C4-2B (cell line): ENCODE measurements at regions not wholly inside any gene's neighbourhood (a gene's known extent, or its start where the extent isn't known, plus 50 kb on each side); places are given as distances from the start of the nearest gene placed in this dataset.
A peak's percentile ranks its signal among the peaks of the same experiment; 100 is the strongest.

Experiments
- H3K27ac ChIP-seq: fragments of 450-650 bp; 2 replicates; pipeline ENCODE4 v1.5.1; 2017
- ZFX ChIP-seq: fragments of 450-650 bp; IDR thresholded peaks from 2 replicates; pipeline ENCODE4 v1.6.1; 2017
- TF ChIP-seq, protein P1 (sequence below): fragments of 450-650 bp; conservative IDR thresholded peaks from 2 replicates; pipeline ENCODE4 v1.5.1; 2017; ENCODE audit warnings: mild to moderate bottlenecking

DNA sequence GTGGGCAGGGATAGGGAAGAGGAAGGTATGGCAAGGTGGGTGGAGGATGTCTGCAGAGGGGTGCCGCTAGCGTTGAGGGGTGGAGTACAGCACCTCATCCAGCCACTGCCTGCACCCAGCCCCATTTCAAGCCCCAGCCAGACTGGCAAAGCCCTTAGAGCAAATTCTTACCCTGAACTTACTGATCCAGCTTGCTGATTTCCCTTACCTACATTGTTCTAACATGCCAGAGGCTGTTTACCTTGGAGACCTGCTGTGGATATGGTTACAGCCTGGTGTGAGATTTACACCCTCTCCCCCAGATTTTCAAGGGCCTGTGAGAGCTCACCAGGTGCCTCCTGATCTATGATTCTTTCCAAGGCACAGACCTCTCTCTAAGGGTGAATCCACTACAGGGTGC is 86.0 kb downstream of the ZNF726 start:
- no peak overlapping the region for H3K27ac ChIP-seq
- no peak for TF ChIP-seq ZFX
- TF ChIP-seq, protein P1, sequence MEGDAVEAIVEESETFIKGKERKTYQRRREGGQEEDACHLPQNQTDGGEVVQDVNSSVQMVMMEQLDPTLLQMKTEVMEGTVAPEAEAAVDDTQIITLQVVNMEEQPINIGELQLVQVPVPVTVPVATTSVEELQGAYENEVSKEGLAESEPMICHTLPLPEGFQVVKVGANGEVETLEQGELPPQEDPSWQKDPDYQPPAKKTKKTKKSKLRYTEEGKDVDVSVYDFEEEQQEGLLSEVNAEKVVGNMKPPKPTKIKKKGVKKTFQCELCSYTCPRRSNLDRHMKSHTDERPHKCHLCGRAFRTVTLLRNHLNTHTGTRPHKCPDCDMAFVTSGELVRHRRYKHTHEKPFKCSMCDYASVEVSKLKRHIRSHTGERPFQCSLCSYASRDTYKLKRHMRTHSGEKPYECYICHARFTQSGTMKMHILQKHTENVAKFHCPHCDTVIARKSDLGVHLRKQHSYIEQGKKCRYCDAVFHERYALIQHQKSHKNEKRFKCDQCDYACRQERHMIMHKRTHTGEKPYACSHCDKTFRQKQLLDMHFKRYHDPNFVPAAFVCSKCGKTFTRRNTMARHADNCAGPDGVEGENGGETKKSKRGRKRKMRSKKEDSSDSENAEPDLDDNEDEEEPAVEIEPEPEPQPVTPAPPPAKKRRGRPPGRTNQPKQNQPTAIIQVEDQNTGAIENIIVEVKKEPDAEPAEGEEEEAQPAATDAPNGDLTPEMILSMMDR: no peak

DNA sequence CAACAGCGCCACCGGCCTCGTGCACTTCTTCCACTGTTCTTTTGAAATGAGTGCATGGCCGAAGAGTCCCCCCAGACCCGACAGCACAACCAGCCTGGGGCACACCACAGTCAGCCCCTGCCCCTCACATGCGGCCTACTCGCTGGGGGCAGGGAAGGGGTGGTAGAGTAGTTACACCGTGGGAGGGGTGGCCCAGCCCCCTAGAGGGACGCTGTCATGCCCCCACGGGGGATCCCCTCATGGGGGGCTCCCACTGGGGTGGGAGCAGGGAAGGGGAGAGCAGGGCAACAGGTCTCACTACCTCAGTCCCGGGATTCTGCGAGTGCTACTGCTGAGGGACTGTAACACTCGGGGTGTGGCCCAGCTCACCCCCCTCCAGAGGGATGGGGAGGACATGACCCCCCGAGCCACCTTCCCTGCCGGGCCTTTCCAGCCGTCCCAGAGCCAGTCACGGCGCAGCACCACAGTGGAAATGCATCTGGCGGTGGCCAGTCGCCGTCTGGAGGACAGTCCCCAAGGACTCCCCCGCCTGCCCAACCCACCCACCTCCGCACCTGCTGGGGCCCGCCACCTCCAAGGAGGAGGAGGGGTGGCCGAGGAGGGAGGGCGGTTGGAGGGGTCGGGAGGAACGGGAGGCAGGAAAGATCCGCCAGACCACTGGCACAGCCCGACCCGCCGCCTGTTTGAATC is 84.6 kb upstream of the ZNF254 start:
- H3K27ac ChIP-seq: no peak overlapping the region
- TF ChIP-seq, protein P1: no peak
- TF ChIP-seq ZFX: no peak

DNA sequence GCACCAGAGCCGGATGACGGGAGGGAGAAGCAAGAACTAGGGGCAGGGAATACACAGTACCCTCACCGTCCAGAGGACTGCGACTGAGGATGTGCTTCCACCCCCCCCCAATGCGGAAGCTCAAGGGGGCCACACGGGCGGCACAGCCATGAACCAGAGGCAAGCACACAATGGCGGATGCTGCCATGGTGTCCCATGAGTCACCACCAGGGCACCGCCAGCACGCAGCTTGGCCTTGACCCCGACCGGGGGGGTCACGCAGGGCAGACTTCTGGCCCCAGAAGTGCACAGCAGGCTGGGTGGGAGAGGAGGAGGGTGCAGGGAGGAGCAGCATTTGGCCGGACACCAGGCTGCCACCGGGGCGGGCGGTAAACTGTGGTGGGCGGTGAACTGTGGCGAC is 83.5 kb upstream of the ZNF254 start:
- TF ChIP-seq, protein P1: no peak
- TF ChIP-seq ZFX: no peak
- no peak overlapping the region for H3K27ac ChIP-seq

DNA sequence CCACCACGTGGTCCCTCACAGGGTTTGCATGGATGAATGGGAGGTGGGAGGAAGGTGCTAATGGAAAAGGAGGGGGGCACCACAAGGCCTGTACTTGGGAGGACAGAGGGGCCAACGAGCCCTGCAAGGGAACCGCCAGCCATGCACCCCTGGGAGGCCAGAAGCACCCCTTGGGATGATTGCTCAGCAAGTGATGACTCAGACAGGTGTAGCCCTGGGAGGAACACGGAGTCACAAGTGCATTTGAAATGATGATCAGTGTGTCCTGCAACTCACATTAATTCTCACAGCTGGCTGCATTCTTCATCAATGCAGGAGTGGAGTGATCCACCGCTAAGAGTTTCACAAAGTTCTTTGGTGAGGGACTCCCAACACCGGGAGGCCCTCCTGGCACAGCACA is 82.8 kb upstream of the ZNF254 start:
- no peak overlapping the region for H3K27ac ChIP-seq
- TF ChIP-seq, protein P1: no peak
- TF ChIP-seq ZFX: no peak

DNA sequence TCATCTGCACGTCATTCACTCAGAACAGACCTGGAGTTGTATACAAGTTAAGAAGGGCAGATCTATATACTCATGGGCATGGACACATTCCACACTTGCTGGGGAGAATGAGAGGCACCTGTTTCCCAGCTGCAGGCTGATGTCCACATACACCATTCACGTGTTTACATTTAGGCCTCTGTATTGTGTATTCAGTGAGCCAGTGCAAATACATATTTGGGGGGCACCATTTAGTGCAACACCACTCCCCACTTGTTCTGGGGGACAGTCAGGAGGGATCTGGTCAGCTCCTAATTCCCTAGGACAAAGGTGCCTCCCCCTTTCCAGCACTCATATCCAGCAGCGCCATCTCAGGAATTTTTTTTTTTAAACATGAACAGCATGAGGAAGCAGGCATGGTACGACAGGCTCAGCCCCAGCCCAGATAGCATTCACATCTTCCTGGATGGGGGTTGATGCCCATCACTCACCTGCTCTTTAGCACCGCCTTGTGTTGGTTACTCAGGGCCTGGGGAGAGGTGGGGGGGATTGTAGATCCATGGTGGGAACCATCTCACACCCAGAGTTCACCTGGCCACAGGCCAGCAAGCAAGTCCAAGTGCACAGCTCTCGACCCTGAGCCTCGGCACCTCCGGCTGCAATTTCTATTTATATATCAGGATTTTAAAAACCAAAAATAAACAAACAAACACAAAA is 56.9 kb upstream of the ZNF254 start:
- TF ChIP-seq, protein P1: no peak
- no peak for TF ChIP-seq ZFX
- no peak overlapping the region for H3K27ac ChIP-seq

DNA sequence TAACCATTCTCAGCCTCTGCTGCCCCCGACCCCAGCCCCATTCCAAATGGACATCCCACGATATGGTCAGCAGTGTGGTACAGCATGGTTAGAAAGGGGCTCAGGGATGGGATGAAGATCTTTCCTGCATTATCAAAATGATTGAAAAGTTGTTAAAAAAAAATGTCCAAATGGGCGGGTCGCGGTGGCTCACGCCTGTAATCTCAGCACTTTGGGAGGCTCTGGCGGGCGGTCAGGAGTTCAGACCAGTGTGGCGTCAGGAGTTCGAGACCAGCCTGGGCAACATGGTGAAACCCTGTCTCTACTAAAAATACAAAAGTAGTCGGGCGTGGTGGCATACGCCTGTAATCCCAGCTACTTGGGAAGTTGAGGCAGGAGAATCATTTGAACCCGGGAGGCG is 54.3 kb upstream of the ZNF254 start:
- TF ChIP-seq, protein P1: no peak
- no peak for TF ChIP-seq ZFX
- peak overlapping the region; percentile 84 for H3K27ac ChIP-seq

DNA sequence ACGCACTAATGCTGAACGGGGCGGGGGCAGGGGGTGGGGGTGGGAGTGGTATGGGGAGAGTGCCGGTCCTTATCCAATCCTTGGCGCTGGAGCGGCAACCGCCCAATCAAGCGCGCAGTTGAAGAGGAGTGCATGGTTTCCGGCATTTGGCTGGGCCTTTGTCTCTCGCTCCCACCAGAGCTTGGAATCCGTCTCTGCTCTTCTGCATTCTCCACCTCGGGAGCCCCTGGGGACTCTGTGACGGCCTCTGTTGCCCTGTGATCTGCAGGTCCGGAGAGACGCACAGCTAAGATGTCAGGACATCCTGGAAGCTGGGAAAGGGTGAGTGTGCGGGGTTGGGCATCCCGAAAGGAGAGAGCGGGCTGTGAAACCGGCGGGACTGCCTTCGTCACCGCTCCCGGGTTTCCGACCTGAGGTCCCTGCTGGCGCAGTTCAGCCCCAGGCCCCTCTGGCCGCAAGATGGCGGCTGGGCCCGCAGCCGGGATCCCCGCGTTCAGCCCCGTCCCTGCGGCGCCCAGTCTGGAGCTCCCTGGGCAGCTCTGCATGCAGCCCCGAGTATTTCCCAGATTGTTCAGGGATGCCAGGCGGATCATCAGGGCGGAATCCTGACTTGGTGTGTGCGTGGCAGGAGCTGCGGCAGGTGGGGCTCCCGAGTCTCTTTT is 53.6 kb upstream of the ZNF254 start:
- peak; percentile 78 for TF ChIP-seq ZFX
- TF ChIP-seq, protein P1: no peak
- peak overlapping the region; percentile 84 for H3K27ac ChIP-seq
